PFSK-1 (cell line): ENCODE measurements at regions not wholly inside any gene's neighbourhood (a gene's known extent, or its start where the extent isn't known, plus 50 kb on each side); places are given as distances from the start of the nearest gene placed in this dataset.

ENCODE experiments used
- FOXP2 ChIP-seq: optimal IDR thresholded peaks from 2 replicates; pipeline ENCODE3; 2011; ENCODE audit warnings: borderline replicate concordance, control low read depth, inconsistent platforms; ENCODE audit not compliant: insufficient read depth; ENCODE audit errors: extremely low read length, extremely low read depth
- POLR2AphosphoS5 ChIP-seq: IDR thresholded peaks from 2 replicates; pipeline ENCODE4 v1.6.1; 2012; ENCODE audit warnings: low read depth, mild to moderate bottlenecking, control low read depth, low read length, moderate library complexity
- SIN3A ChIP-seq: IDR thresholded peaks from 2 replicates; pipeline ENCODE4 v1.6.1; 2012; ENCODE audit warnings: mild to moderate bottlenecking, low read length, moderate library complexity, borderline replicate concordance; ENCODE audit not compliant: insufficient read depth
- TAF1 ChIP-seq: IDR thresholded peaks from 2 replicates; pipeline ENCODE4 v1.6.1; 2012; ENCODE audit warnings: low read length, control low read depth, borderline replicate concordance; ENCODE audit not compliant: insufficient read depth
- TF ChIP-seq, protein P1 (sequence below), 2 experiments: IDR thresholded peaks; 2 replicates each; pipeline versions ENCODE4 v1.6.1 to v1.8.0; 2011 to 2012; ENCODE audit warnings: low read depth in 2 of 2, low read length in 2 of 2, control low read depth in 1 of 2, inconsistent platforms in 1 of 2, mild to moderate bottlenecking in 1 of 2, moderate library complexity in 1 of 2; ENCODE audit not compliant: insufficient read depth in 1 of 2

DNA sequence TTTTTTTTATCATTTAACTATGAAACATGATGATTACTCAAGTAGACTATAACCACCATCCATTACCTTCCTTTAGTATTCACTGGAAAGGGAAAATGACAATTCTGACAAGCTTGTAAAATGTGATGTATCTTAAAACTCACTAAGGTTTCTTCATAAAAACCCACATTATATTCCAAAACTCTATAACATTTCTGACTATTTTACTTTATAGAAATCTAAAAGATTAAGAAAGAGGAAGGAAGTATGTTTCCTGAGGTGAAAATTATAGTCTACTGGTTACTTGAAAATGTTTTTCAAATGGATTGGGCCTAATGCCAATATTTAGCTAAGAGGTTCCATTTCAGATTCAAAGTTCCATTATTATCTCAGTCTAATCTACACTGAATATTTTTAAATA lies 1982.2 kb upstream of the C9orf72 start:
- TF ChIP-seq, protein P1, sequence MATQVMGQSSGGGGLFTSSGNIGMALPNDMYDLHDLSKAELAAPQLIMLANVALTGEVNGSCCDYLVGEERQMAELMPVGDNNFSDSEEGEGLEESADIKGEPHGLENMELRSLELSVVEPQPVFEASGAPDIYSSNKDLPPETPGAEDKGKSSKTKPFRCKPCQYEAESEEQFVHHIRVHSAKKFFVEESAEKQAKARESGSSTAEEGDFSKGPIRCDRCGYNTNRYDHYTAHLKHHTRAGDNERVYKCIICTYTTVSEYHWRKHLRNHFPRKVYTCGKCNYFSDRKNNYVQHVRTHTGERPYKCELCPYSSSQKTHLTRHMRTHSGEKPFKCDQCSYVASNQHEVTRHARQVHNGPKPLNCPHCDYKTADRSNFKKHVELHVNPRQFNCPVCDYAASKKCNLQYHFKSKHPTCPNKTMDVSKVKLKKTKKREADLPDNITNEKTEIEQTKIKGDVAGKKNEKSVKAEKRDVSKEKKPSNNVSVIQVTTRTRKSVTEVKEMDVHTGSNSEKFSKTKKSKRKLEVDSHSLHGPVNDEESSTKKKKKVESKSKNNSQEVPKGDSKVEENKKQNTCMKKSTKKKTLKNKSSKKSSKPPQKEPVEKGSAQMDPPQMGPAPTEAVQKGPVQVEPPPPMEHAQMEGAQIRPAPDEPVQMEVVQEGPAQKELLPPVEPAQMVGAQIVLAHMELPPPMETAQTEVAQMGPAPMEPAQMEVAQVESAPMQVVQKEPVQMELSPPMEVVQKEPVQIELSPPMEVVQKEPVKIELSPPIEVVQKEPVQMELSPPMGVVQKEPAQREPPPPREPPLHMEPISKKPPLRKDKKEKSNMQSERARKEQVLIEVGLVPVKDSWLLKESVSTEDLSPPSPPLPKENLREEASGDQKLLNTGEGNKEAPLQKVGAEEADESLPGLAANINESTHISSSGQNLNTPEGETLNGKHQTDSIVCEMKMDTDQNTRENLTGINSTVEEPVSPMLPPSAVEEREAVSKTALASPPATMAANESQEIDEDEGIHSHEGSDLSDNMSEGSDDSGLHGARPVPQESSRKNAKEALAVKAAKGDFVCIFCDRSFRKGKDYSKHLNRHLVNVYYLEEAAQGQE (IDR thresholded peaks at IDR 0.05; ENCODE audit: insufficient read depth in 1 of 2, low read depth in 2 of 2, low read length in 2 of 2), result no peak
- TF ChIP-seq TAF1 (no peak), POLR2AphosphoS5 (no peak), SIN3A (no peak), FOXP2 (no peak)

- no peak for TF ChIP-seq POLR2AphosphoS5
- no peak for TF ChIP-seq SIN3A
Observed at GRCh38 chr9:29556317-29556716, 1983.0 kb upstream of the C9orf72 start.

- TF ChIP-seq, protein P1 (IDR thresholded peaks at IDR 0.05; ENCODE audit: insufficient read depth in 1 of 2, low read depth in 2 of 2, low read length in 2 of 2), result no peak
- no peak for TF ChIP-seq POLR2AphosphoS5
- TF ChIP-seq SIN3A, result no peak
- TF ChIP-seq FOXP2, result no peak
Observed at GRCh38 chr9:29556746-29557145, 1983.5 kb upstream of the C9orf72 start.

- TF ChIP-seq, protein P1 (IDR thresholded peaks at IDR 0.05; ENCODE audit: insufficient read depth in 1 of 2, low read depth in 2 of 2, low read length in 2 of 2), result no peak
- TF ChIP-seq TAF1 (no peak), SIN3A (no peak), POLR2AphosphoS5 (no peak), FOXP2 (no peak)
Observed at GRCh38 chr9:29564564-29564963, 1991.3 kb upstream of the C9orf72 start.

DNA sequence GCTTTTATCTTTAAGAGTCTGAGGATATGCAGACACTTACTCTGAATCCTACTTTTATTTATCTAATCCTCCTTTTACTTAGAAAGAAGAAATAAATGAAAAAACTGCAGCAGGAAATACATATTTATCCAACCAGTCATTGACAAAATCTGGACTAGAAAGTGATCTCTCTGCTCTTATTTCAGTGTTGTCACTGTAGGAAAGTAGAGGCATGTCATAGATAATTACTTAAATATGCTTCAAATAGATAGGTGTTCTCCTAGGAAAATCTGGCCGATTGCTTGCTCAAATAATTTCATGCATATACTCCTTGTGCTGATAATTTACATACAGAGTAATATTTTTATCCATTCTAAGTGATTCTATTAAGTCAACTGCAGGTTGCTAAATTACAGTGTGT lies 2001.9 kb upstream of the C9orf72 start:
- TF ChIP-seq FOXP2 (no peak), TAF1 (no peak), POLR2AphosphoS5 (no peak), SIN3A (no peak)
- TF ChIP-seq, protein P1 (IDR thresholded peaks at IDR 0.05; ENCODE audit: insufficient read depth in 1 of 2, low read depth in 2 of 2, low read length in 2 of 2), result no peak
